GM12878 (cell line): ENCODE measurements at regions not wholly inside any gene's neighbourhood (a gene's known extent, or its start where the extent isn't known, plus 50 kb on each side); places are given as distances from the start of the nearest gene placed in this dataset.

ENCODE experiments used
- ATAC-seq: fragments of 200-7000 bp; cut with Tn5 transposase; 3 replicates; pipeline ENCODE4 v1.9.1; 2020; ENCODE audit warnings: mild to moderate bottlenecking, moderate library complexity
- BruUV-seq: library from RNA; stranded (reverse); fragments of 400-500 nt; replicated peaks from 2 replicates; lab custom pipeline; 2021; lab: Mats Ljungman, UMichigan
- CTCF ChIA-PET: fragments of 300-600 bp; sonication (Branson Sonifier 250); formaldehyde crosslinking; extraction: SDS; loops from one replicate; lab custom pipeline; 2021; ENCODE audit warnings: inconsistent platforms; lab: Yijun Ruan, JAX
- POLR2A ChIA-PET: fragments of 350-600 bp; formaldehyde crosslinking; extraction: SDS; loops from one replicate; lab custom pipeline; 2021; ENCODE audit warnings: inconsistent platforms; lab: Charles Lee
- RAD21 ChIA-PET: fragments of 300-600 bp; sonication (Branson Sonifier 250); formaldehyde crosslinking; loops from one replicate; lab custom pipeline; 2023; ENCODE audit warnings: antibody characterized with exemption; ENCODE audit not compliant: unreplicated experiment; lab: Charles Lee
- SMC1A ChIA-PET: fragments of 300-600 bp; sonication (Branson Sonifier 250); formaldehyde crosslinking; loops from one replicate; lab custom pipeline; 2023; ENCODE audit not compliant: unreplicated experiment, uncharacterized antibody; lab: Charles Lee
- DNase-seq: peaks from one replicate; pipeline ENCODE4 v3.0.0-alpha.2; 2011; ENCODE audit warnings: low read depth, low spot score
- FAIRE-seq: peaks from 3 replicates; lab custom pipeline; 2011; peaks lifted over from hg19 to GRCh38; lab: Jason Lieb, UNC
- H2AFZ ChIP-seq: 2 replicates; pipeline ENCODE4 v1.6.0; 2011; ENCODE audit warnings: low read depth, low read length, control low read depth; ENCODE audit not compliant: control insufficient read depth
- H3K27ac ChIP-seq: 2 replicates; pipeline ENCODE4 v1.5.1; 2011; ENCODE audit warnings: control low read depth; ENCODE audit not compliant: control insufficient read depth, insufficient read depth
- H3K27me3 ChIP-seq, 2 experiments: replicated peaks in 1 of 2; 2 replicates each; pipeline versions ENCODE4 v1.6.0 to v1.6.1; 2011; ENCODE audit warnings: low read length in 1 of 2; ENCODE audit not compliant: control insufficient read depth in 2 of 2, insufficient read depth in 2 of 2
- H3K36me3 ChIP-seq, 2 experiments: 2 replicates each; pipeline ENCODE4 v1.5.1; 2011; ENCODE audit warnings: low read length in 1 of 2; ENCODE audit not compliant: control insufficient read depth in 2 of 2, insufficient read depth in 2 of 2
- H3K4me1 ChIP-seq: 2 replicates; pipeline ENCODE4 v1.6.1; 2011; ENCODE audit warnings: mild to moderate bottlenecking, low read length, moderate library complexity, mixed read lengths; ENCODE audit not compliant: control insufficient read depth, insufficient read depth
- H3K4me2 ChIP-seq: 2 replicates; pipeline ENCODE4 v1.6.0; 2011; ENCODE audit warnings: control low read depth; ENCODE audit not compliant: control insufficient read depth, insufficient read depth
- H3K4me3 ChIP-seq: fragments of 200-600 bp; sonication (generic); 2 replicates; pipeline ENCODE4 v1.5.1; 2016
- H3K79me2 ChIP-seq: 2 replicates; pipeline ENCODE4 v1.6.0; 2011; ENCODE audit warnings: low read length; ENCODE audit not compliant: control insufficient read depth, insufficient read depth
- H3K9ac ChIP-seq: 2 replicates; pipeline ENCODE4 v1.8.0; 2011; ENCODE audit warnings: low read length, control low read depth, mixed read lengths; ENCODE audit not compliant: control insufficient read depth, insufficient read depth
- H3K9me3 ChIP-seq: replicated peaks from 3 replicates; pipeline ENCODE4 v1.5.1; 2011; ENCODE audit warnings: mild to moderate bottlenecking, low read length; ENCODE audit not compliant: control insufficient read depth, insufficient read depth
- H4K20me1 ChIP-seq: 2 replicates; pipeline ENCODE4 v1.6.0; 2011; ENCODE audit not compliant: control insufficient read depth, insufficient read depth
- RAD21 ChIP-seq: IDR thresholded peaks from 2 replicates; pipeline ENCODE4 v1.6.1; 2011; ENCODE audit warnings: mild to moderate bottlenecking, low read depth, low read length, moderate library complexity; ENCODE audit not compliant: insufficient read depth
- SMC3 ChIP-seq: IDR thresholded peaks from 2 replicates; pipeline ENCODE4 v1.6.1; 2011; ENCODE audit warnings: low read length, improper control_type of control experiment, borderline replicate concordance
- YY1 ChIP-seq: IDR thresholded peaks from 2 replicates; pipeline ENCODE4 v1.6.1; 2011; ENCODE audit warnings: low read depth, mild to moderate bottlenecking, low read length
- WGBS: methylation state at CpG from one replicate; pipeline ENCODE4 v1.1.6; 2016; ENCODE audit warnings: low lambda C conversion rate; ENCODE audit not compliant: insufficient replicate concordance, insufficient coverage; ENCODE audit errors: missing lambda C conversion rate; 5-methylcytosine and 5-hydroxymethylcytosine counted together
- in situ Hi-C: fragments of 300-500 bp; cut with MboI; formaldehyde crosslinking; loops from 9 replicates; pipeline ENCODE4 v1.14.3; 2018; ENCODE audit warnings: mixed read lengths
- intact Hi-C: fragments of 100-400 bp; cut with micrococcal nuclease; formaldehyde crosslinking; loops from one replicate; pipeline ENCODE4 v1.14.2; 2022; ENCODE audit not compliant: unreplicated experiment
- TF ChIP-seq, protein P1 (sequence below), 3 experiments: IDR thresholded peaks in 2 of 3; conservative IDR thresholded peaks in 1 of 3; 2 replicates each; pipeline ENCODE4 v1.5.1; 2011; ENCODE audit warnings: low read depth in 3 of 3, low read length in 3 of 3, mild to moderate bottlenecking in 3 of 3, control low read depth in 2 of 3, moderate library complexity in 2 of 3, inconsistent platforms in 1 of 3, mixed read lengths in 1 of 3; ENCODE audit not compliant: control insufficient read depth in 2 of 3, insufficient read depth in 1 of 3; ENCODE audit errors: extremely low read depth in 1 of 3
- TF ChIP-seq, protein P2 (sequence below): fragments of 450-650 bp; IDR thresholded peaks from 2 replicates; pipeline ENCODE4 v1.6.1; 2017; ENCODE audit warnings: mild to moderate bottlenecking, low read depth, inconsistent platforms; ENCODE audit not compliant: poor library complexity, severe bottlenecking

DNA sequence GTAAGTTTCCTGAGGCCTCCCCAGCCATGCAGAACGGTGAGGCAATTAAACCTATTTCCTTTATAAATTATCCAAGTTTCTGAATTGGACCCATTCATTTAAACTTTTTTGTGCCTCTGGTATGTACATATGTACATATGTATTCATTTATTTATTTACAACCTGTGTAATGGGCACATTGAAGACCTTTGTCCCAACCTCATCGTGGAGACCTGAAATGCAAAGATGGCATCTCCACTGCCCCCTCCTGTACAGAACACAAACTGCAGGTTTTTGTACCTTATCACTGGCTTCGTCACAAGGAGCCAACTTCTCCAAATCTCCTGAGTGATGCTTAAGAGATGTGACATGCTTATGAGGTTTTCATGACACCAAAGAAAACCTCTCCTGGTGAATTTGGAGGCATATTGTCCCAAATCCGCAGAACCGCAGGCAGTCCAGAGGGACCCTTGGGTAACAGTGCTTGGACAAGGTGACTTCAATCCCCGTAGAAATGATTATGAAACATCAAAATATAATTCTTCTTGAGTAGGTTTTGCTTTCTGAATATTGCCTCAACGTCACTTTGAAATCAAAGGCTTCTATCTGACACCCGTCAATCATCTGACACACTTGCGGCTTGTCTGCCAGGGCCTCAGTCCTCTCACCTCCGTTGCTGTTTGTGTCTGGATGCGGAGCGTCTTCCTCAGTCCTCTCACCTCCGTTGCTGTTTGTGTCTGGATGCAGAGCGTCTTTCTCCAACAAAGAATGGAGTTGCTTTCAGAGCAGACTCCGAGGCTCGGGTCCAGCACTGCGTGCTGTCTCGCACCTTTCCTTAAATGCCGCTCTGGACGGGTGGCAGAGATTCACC, 135.0 kb upstream of the IRX4 start:
- Histone ChIP-seq H3K79me2 (no peaks in the 10 kb centered on the region), H3K27me3 (no peaks in the 10 kb centered on the region; a peak in 1 of 4 replicates), H3K9me3 (no peaks in the 10 kb centered on the region), H3K4me1 (no peaks in the 10 kb centered on the region), H4K20me1 (no peaks in the 10 kb centered on the region), H3K9ac (no peak overlapping the region), H3K27ac (no peak overlapping the region)
- ChIA-PET RAD21 (no interaction called here), POLR2A (no interaction called here)
- ATAC-seq (peak; percentile 55; the same call in 2 of the 3 replicates), FAIRE-seq (no peak), DNase-seq (no peak)
- no TSS peak for BruUV-seq
- peak; percentile 58 for TF ChIP-seq RAD21
- no peak for TF ChIP-seq YY1
- TF ChIP-seq SMC3, result peak; percentile 65
- TF ChIP-seq, protein P1, sequence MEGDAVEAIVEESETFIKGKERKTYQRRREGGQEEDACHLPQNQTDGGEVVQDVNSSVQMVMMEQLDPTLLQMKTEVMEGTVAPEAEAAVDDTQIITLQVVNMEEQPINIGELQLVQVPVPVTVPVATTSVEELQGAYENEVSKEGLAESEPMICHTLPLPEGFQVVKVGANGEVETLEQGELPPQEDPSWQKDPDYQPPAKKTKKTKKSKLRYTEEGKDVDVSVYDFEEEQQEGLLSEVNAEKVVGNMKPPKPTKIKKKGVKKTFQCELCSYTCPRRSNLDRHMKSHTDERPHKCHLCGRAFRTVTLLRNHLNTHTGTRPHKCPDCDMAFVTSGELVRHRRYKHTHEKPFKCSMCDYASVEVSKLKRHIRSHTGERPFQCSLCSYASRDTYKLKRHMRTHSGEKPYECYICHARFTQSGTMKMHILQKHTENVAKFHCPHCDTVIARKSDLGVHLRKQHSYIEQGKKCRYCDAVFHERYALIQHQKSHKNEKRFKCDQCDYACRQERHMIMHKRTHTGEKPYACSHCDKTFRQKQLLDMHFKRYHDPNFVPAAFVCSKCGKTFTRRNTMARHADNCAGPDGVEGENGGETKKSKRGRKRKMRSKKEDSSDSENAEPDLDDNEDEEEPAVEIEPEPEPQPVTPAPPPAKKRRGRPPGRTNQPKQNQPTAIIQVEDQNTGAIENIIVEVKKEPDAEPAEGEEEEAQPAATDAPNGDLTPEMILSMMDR (IDR thresholded peaks at IDR 0.05 in 2 of 3, conservative IDR thresholded peaks at IDR 0.05 in 1 of 3; ENCODE audit: control insufficient read depth in 2 of 3, extremely low read depth in 1 of 3, insufficient read depth in 1 of 3, low read depth in 3 of 3, low read length in 3 of 3), result peak; percentile 46 to 54 (median 50)
- TF ChIP-seq, protein P2, sequence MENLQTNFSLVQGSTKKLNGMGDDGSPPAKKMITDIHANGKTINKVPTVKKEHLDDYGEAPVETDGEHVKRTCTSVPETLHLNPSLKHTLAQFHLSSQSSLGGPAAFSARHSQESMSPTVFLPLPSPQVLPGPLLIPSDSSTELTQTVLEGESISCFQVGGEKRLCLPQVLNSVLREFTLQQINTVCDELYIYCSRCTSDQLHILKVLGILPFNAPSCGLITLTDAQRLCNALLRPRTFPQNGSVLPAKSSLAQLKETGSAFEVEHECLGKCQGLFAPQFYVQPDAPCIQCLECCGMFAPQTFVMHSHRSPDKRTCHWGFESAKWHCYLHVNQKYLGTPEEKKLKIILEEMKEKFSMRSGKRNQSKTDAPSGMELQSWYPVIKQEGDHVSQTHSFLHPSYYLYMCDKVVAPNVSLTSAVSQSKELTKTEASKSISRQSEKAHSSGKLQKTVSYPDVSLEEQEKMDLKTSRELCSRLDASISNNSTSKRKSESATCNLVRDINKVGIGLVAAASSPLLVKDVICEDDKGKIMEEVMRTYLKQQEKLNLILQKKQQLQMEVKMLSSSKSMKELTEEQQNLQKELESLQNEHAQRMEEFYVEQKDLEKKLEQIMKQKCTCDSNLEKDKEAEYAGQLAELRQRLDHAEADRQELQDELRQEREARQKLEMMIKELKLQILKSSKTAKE, result no peak
- TF ChIP-seq, all 136 proteins: peak for 3
- Histone ChIP-seq H3K36me3 (no peaks in the 10 kb centered on the region), H3K4me2 (no peak overlapping the region), H2AFZ (no peak overlapping the region), H3K4me3 (no peak overlapping the region)
- ChIA-PET SMC1A (no interaction called here), CTCF (interaction anchor here (1.1 to 1.8 kb wide), 2 partner anchors 254 to 281 kb away, joined by 5 read pairs; no protein-coding TSS in a partner anchor)
- intact Hi-C loops (loop anchor here (1.0 to 5.0 kb wide), 2 partner anchors 254 to 280 kb away; no protein-coding TSS in a partner anchor), in situ Hi-C loops (loop anchor here (5.0 kb wide), 1 partner anchor 280 kb away; no protein-coding TSS in a partner anchor)
- WGBS, result 41% methylated on average over 20 of the region's 20 CpGs
